A673 (cell line): ENCODE measurements at regions not wholly inside any gene's neighbourhood (a gene's known extent, or its start where the extent isn't known, plus 50 kb on each side); places are given as distances from the start of the nearest gene placed in this dataset.

Source experiments
- CTCF ChIP-seq: fragments of 300-800, 200-600 bp; sonication (generic); conservative IDR thresholded peaks from 2 replicates; pipeline ENCODE4 v1.5.1; 2017; ENCODE audit warnings: low read depth, mild to moderate bottlenecking, antibody characterized with exemption, low read length, moderate library complexity, mixed read lengths
- EZH2 ChIP-seq: fragments of 200-600 bp; sonication (generic); IDR thresholded peaks from 2 replicates; pipeline ENCODE4 v1.6.1; 2017; ENCODE audit warnings: borderline replicate concordance, low read depth, mild to moderate bottlenecking, mixed read lengths, antibody characterized with exemption, low read length; ENCODE audit not compliant: poor library complexity, severe bottlenecking

- TF ChIP-seq CTCF (no peak), EZH2 (no peak)
These were observed 298.1 kb upstream of the CLEC14A start for GRCh38 chr14:38554026-38554425.
